ENCODE measurements at regions not wholly inside any gene's neighbourhood (a gene's known extent, or its start where the extent isn't known, plus 50 kb on each side); places are given as distances from the start of the nearest gene placed in this dataset.

DNA sequence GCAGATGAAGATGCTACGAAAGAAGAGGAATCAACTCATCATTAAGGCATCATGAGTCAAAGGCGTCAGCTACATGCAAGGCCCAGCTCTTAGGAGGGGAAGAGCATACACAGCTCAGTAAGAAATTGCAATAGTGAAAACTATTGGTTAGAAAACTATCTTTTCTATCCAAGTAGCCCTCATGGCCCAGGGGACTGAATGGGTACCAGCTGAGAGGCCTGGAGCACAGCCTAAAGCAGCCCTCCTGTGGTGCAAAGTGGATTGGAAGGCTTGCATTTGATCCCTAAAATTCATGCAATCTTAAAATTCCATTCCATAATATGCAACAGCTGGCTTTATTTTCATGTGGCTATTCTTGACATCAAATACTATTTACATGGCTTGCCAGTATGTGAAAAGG lies 251.8 kb upstream of the USP24 start (continued):
- TF ChIP-seq, protein P1, sequence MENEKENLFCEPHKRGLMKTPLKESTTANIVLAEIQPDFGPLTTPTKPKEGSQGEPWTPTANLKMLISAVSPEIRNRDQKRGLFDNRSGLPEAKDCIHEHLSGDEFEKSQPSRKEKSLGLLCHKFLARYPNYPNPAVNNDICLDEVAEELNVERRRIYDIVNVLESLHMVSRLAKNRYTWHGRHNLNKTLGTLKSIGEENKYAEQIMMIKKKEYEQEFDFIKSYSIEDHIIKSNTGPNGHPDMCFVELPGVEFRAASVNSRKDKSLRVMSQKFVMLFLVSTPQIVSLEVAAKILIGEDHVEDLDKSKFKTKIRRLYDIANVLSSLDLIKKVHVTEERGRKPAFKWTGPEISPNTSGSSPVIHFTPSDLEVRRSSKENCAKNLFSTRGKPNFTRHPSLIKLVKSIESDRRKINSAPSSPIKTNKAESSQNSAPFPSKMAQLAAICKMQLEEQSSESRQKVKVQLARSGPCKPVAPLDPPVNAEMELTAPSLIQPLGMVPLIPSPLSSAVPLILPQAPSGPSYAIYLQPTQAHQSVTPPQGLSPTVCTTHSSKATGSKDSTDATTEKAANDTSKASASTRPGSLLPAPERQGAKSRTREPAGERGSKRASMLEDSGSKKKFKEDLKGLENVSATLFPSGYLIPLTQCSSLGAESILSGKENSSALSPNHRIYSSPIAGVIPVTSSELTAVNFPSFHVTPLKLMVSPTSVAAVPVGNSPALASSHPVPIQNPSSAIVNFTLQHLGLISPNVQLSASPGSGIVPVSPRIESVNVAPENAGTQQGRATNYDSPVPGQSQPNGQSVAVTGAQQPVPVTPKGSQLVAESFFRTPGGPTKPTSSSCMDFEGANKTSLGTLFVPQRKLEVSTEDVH (IDR thresholded peaks at IDR 0.05; ENCODE audit: low read depth, partially characterized antibody), result no peak
- no peak for TF ChIP-seq CHD1 (IDR thresholded peaks at IDR 0.05; ENCODE audit: low read depth, low read length)

DNA sequence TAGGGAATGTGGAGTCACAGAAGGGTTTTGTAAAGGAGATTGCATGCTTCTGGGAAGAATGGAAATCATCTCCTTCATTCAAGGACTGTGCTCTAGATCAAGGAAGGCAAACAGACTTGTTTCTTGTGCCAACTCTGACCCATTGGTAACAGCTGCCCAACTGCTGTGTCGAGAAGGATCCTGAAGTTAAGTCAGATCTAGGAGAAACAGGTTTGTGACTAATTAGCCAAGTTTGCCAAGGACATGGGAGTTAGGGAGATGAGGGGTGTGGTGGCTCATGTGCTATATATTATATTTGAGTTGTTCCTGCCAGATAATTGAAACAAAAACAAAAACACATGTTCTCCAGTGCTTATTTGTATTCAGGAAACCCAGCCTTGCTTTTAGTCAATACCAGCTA lies 251.2 kb upstream of the USP24 start:
- ChIA-PET SMC1A (ENCODE audit: uncharacterized antibody, unreplicated experiment) (no interaction called here), POLR2A (no interaction called here), CTCF (no interaction called here), RAD21 (ENCODE audit: unreplicated experiment) (no interaction called here)
- DNase-seq (ENCODE audit: low read depth, low spot score), result no peak
- H3K4me1 ChIP-seq (ENCODE audit: control insufficient read depth, insufficient read depth, low read length), result no peaks in the 10 kb centered on the region
- BruUV-seq (replicated peaks), result no TSS peak
- WGBS (ENCODE audit: insufficient coverage, insufficient replicate concordance, low lambda C conversion rate, missing lambda C conversion rate), result 0% methylated on average over 1 of the region's 1 CpG
- no peak overlapping the region for H3K9ac ChIP-seq (ENCODE audit: control insufficient read depth, insufficient read depth, low read length)
- no peak for FAIRE-seq
- no peak overlapping the region for H3K27ac ChIP-seq (ENCODE audit: control insufficient read depth, insufficient read depth)
- no peaks in the 10 kb centered on the region for H3K9me3 ChIP-seq (replicated peaks; ENCODE audit: control insufficient read depth, insufficient read depth, low read length)
- H2AFZ ChIP-seq (ENCODE audit: control insufficient read depth, low read depth, low read length), result no peak overlapping the region
- intact Hi-C loops (cut with micrococcal nuclease; ENCODE audit: unreplicated experiment), result no loop called here
- no peak overlapping the region for H3K4me2 ChIP-seq (ENCODE audit: control insufficient read depth, insufficient read depth)
- no peaks in the 10 kb centered on the region for H3K79me2 ChIP-seq (ENCODE audit: control insufficient read depth, insufficient read depth, low read length)
- TF ChIP-seq, protein P2, sequence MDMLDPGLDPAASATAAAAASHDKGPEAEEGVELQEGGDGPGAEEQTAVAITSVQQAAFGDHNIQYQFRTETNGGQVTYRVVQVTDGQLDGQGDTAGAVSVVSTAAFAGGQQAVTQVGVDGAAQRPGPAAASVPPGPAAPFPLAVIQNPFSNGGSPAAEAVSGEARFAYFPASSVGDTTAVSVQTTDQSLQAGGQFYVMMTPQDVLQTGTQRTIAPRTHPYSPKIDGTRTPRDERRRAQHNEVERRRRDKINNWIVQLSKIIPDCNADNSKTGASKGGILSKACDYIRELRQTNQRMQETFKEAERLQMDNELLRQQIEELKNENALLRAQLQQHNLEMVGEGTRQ (IDR thresholded peaks at IDR 0.05; ENCODE audit: borderline replicate concordance, low read depth, low read length), result no peak
- no peak for TF ChIP-seq IKZF2 (IDR thresholded peaks at IDR 0.05)
- ATAC-seq, result no peak
- no peak overlapping the region for H3K4me3 ChIP-seq
- no peaks in the 10 kb centered on the region; a peak in 2 of 4 replicates for H3K27me3 ChIP-seq (replicated peaks in 1 of 2; ENCODE audit: control insufficient read depth in 2 of 2, insufficient read depth in 2 of 2, low read length in 1 of 2)
- H4K20me1 ChIP-seq (ENCODE audit: control insufficient read depth, insufficient read depth), result no peaks in the 10 kb centered on the region
- no peaks in the 10 kb centered on the region for H3K36me3 ChIP-seq (ENCODE audit: control insufficient read depth in 2 of 2, insufficient read depth in 2 of 2, low read length in 1 of 2)
- in situ Hi-C loops (cut with MboI), result no loop called here
